Fibroblast of lung (primary cell): ENCODE measurements at regions not wholly inside any gene's neighbourhood (a gene's known extent, or its start where the extent isn't known, plus 50 kb on each side); places are given as distances from the start of the nearest gene placed in this dataset.
"Not testable (repeated sequence)": the region's sequence is repeated elsewhere in the genome, so short reads cannot be mapped to it uniquely, and the experiment has no call there.

Experiments
- DNase-seq, 2 donors: peaks; one replicate each; pipeline versions ENCODE4 v3.0.0 to v3.0.0-alpha.2; 2010; ENCODE audit warnings: low read depth in 2 of 2
- H2AFZ ChIP-seq: 2 replicates; pipeline ENCODE4 v1.5.1; 2012; ENCODE audit warnings: low read length, control low read depth, inconsistent platforms
- H3K27ac ChIP-seq: 2 replicates; pipeline ENCODE4 v1.5.1; 2011; ENCODE audit warnings: low read length, control low read depth; ENCODE audit not compliant: insufficient read depth
- H3K27me3 ChIP-seq: 2 replicates; pipeline ENCODE4 v1.5.1; 2011; ENCODE audit warnings: mild to moderate bottlenecking, low read length; ENCODE audit not compliant: control insufficient read depth, insufficient read depth
- H3K36me3 ChIP-seq: 2 replicates; pipeline ENCODE4 v1.5.1; 2011; ENCODE audit warnings: low read length; ENCODE audit not compliant: control insufficient read depth, insufficient read depth
- H3K4me1 ChIP-seq: 2 replicates; pipeline ENCODE4 v1.5.1; 2011; ENCODE audit warnings: low read length; ENCODE audit not compliant: control insufficient read depth, insufficient read depth; ENCODE audit errors: extremely low read depth
- H3K4me2 ChIP-seq: 2 replicates; pipeline ENCODE4 v1.5.1; 2011; ENCODE audit warnings: low read length, control low read depth; ENCODE audit not compliant: insufficient read depth; ENCODE audit errors: extremely low read depth
- H3K4me3 ChIP-seq, 4 experiments: fragments of 200-600 bp in 1 of 4; sonication (generic) in 1 of 4; replicated peaks in 1 of 4; 2 replicates each; pipeline ENCODE4 v1.5.1; 2011 to 2016; ENCODE audit warnings: low read length in 4 of 4, low read depth in 3 of 4, mild to moderate bottlenecking in 3 of 4, control low read depth in 2 of 4, inconsistent platforms in 1 of 4, mixed read lengths in 1 of 4; ENCODE audit not compliant: insufficient read depth in 1 of 4; ENCODE audit errors: control extremely low read depth in 1 of 4
- H3K79me2 ChIP-seq: 2 replicates; pipeline ENCODE4 v1.5.1; 2012; ENCODE audit warnings: mild to moderate bottlenecking, low read length, inconsistent platforms; ENCODE audit not compliant: control insufficient read depth, insufficient read depth
- H3K9ac ChIP-seq: 2 replicates; pipeline ENCODE4 v1.5.1; 2011; ENCODE audit warnings: mild to moderate bottlenecking, low read length, control low read depth; ENCODE audit not compliant: insufficient read depth
- H3K9me3 ChIP-seq: 2 replicates; pipeline ENCODE4 v1.5.1; 2012; ENCODE audit warnings: low read depth, low read length; ENCODE audit not compliant: control insufficient read depth, insufficient read depth
- H4K20me1 ChIP-seq: 2 replicates; pipeline ENCODE4 v1.5.1; 2011; ENCODE audit warnings: low read length; ENCODE audit not compliant: control insufficient read depth, insufficient read depth; ENCODE audit errors: extremely low read depth
- EZH2 ChIP-seq: IDR thresholded peaks from 2 replicates; pipeline ENCODE4 v1.5.1; 2012; ENCODE audit warnings: low read length, control low read depth, mild to moderate bottlenecking; ENCODE audit errors: missing control alignments
- TF ChIP-seq, protein P1 (sequence below), 2 donors: IDR thresholded peaks in 1 of 2; conservative IDR thresholded peaks in 1 of 2; 1 replicate in 1 of 2; 2 replicates in 1 of 2; pipeline ENCODE4 v1.5.1; 2011 to 2012; ENCODE audit warnings: low read length in 2 of 2, control low read depth in 1 of 2, inconsistent platforms in 1 of 2, low read depth in 1 of 2, mild to moderate bottlenecking in 1 of 2

DNA sequence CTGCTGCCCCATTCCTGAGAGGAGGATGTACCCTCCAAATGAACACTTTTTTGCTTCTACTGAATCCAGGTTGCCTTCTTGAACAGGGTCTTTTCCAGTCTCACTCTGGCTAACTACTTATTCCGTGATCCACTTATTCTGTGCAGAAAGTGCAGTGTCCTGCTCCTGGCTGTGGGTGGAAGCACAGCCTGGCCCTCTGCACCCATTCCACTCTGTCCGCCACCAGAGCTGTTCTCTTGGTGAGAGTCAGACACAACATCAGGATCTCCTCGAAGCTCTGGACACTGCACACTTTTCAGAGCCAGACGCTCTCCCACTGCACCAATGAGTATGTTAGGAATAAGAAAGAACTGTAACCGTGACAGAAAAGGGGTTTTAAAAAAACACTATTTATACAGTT is 174.2 kb downstream of the MCHR2 start:
- no peaks in the 10 kb centered on the region for H3K4me1 ChIP-seq
- no peaks in the 10 kb centered on the region for H3K36me3 ChIP-seq
- H3K79me2 ChIP-seq: no peaks in the 10 kb centered on the region
- TF ChIP-seq, protein P1, sequence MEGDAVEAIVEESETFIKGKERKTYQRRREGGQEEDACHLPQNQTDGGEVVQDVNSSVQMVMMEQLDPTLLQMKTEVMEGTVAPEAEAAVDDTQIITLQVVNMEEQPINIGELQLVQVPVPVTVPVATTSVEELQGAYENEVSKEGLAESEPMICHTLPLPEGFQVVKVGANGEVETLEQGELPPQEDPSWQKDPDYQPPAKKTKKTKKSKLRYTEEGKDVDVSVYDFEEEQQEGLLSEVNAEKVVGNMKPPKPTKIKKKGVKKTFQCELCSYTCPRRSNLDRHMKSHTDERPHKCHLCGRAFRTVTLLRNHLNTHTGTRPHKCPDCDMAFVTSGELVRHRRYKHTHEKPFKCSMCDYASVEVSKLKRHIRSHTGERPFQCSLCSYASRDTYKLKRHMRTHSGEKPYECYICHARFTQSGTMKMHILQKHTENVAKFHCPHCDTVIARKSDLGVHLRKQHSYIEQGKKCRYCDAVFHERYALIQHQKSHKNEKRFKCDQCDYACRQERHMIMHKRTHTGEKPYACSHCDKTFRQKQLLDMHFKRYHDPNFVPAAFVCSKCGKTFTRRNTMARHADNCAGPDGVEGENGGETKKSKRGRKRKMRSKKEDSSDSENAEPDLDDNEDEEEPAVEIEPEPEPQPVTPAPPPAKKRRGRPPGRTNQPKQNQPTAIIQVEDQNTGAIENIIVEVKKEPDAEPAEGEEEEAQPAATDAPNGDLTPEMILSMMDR (conservative IDR thresholded peaks at IDR 0.05 in 1 of 2, IDR thresholded peaks at IDR 0.05 in 1 of 2; ENCODE audit: low read depth in 1 of 2, low read length in 2 of 2): no peak
- no peak for TF ChIP-seq EZH2
- no peak overlapping the region for H3K9ac ChIP-seq
- H3K27me3 ChIP-seq: no peaks in the 10 kb centered on the region
- H3K4me2 ChIP-seq: no peak overlapping the region
- no peak overlapping the region for H3K4me3 ChIP-seq
- no peak overlapping the region for H2AFZ ChIP-seq
- H4K20me1 ChIP-seq: no peaks in the 10 kb centered on the region
- no peak overlapping the region for H3K27ac ChIP-seq
- no peaks in the 10 kb centered on the region for H3K9me3 ChIP-seq
- DNase-seq: no peak

DNA sequence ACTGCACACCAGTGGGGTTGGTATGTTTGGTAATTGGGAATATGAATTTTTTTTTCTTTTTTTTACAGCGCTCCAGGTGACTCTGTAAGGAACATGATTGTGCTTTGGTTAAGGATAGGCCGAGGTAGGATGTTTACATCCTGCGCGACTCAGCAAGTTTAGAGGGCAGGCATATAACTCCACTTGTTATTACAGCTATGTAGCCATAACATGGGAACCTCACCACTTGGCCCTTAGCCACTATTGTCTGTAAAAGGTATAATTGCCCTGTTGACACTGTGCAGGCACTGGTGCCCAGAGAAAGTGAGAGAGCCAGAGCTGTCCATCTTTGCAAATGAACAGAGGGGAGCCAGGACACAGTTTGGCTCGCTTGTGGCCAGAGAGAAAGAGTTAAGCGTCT is 172.9 kb downstream of the MCHR2 start:
- Histone ChIP-seq H3K9me3 (no peaks in the 10 kb centered on the region), H4K20me1 (no peaks in the 10 kb centered on the region), H3K79me2 (no peaks in the 10 kb centered on the region), H2AFZ (no peak overlapping the region), H3K27me3 (no peaks in the 10 kb centered on the region), H3K27ac (no peak overlapping the region), H3K4me3 (no peak overlapping the region), H3K9ac (no peak overlapping the region), H3K4me1 (no peaks in the 10 kb centered on the region), H3K36me3 (no peaks in the 10 kb centered on the region), H3K4me2 (no peak overlapping the region)
- no peak for DNase-seq
- TF ChIP-seq EZH2: no peak
- TF ChIP-seq, protein P1 (conservative IDR thresholded peaks at IDR 0.05 in 1 of 2, IDR thresholded peaks at IDR 0.05 in 1 of 2; ENCODE audit: low read depth in 1 of 2, low read length in 2 of 2): no peak

DNA sequence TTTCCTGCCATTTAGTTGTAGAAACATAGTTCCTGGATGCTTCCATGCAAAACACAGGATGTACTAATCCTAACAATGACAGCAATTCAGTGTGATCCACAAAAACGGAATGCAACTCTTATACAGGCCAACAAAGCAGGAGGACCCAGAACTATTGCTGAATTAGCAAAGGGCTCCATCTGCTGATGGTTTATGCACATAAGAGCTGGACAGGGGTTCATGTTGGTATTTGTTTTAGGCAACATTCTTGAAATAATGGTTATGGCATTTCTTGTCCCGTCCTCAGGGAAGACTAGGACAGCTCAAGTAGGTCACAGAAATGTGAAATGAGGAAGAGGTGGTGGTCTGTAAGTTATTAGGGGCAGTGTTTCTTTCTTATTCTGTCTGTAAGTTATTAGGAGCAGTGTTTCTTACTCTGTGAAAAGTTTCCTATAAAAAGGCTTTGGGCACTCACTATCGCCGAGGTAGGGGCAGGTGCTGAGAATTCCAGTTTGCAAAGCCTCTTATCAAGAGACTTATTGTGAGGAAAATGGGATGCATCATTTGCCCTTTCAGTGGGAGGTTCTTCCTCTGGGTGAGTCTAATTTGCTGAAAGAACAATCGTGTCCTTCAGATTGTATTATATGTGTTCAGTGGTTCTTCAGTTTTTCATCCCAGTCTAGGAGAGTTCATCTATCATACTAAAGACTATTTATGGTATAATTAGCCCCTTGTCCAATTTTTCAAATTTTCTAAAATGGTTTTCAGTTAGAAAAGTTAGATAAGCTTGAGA is 171.1 kb downstream of the MCHR2 start:
- no peak overlapping the region for H3K9ac ChIP-seq
- no peaks in the 10 kb centered on the region for H3K4me1 ChIP-seq
- H3K9me3 ChIP-seq: no peaks in the 10 kb centered on the region
- no peaks in the 10 kb centered on the region for H3K27me3 ChIP-seq
- TF ChIP-seq, protein P1 (conservative IDR thresholded peaks at IDR 0.05 in 1 of 2, IDR thresholded peaks at IDR 0.05 in 1 of 2; ENCODE audit: low read depth in 1 of 2, low read length in 2 of 2): peak; percentile 52 to 64
- no peak for TF ChIP-seq EZH2
- H3K4me2 ChIP-seq: peak overlapping the region; percentile 15
- DNase-seq: peak; percentile 57 to 58
- no peak overlapping the region for H2AFZ ChIP-seq
- no peaks in the 10 kb centered on the region for H3K36me3 ChIP-seq
- H3K79me2 ChIP-seq: no peaks in the 10 kb centered on the region
- no peaks in the 10 kb centered on the region for H4K20me1 ChIP-seq
- peak overlapping the region in 2 of 4 experiments; percentile 30 to 44 for H3K4me3 ChIP-seq
- no peak overlapping the region for H3K27ac ChIP-seq

DNA sequence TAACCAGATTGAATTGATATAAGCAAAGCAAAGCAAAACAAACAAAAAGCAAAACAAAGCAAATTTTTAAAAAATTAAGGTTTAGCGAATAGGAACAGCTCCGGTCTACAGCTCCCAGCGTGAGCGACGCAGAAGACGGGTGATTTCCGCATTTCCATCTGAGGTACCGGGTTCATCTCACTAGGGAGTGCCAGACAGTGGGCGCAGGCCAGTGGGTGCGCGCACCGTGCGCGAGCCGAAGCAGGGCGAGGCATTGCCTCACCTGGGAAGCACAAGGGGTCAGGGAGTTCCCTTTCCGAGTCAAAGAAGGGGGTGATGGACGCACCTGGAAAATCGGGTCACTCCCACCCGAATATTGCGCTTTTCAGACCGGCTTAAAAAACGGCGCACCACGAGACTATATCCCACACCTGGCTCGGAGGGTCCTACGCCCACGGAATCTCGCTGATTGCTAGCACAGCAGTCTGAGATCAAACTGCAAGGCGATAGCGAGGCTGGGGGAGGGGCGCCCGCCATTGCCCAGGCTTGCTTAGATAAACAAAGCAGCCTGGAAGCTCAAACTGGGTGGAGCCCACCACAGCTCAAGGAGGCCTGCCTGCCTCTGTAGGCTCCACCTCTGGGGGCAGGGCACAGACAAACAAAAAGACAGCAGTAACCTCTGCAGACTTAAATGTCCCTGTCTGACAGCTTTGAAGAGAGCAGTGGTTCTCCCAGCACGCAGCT is 170.3 kb downstream of the MCHR2 start:
- H3K27ac ChIP-seq, H3K4me1 ChIP-seq, H3K9me3 ChIP-seq, H3K36me3 ChIP-seq, DNase-seq, H3K79me2 ChIP-seq, H2AFZ ChIP-seq, H3K9ac ChIP-seq, H4K20me1 ChIP-seq, H3K27me3 ChIP-seq: not testable (repeated sequence)
- Histone ChIP-seq H3K4me3 (peak overlapping the region in 2 of 4 experiments; percentile 30 to 44), H3K4me2 (peak overlapping the region; percentile 15)
